ENCODE measurements at regions not wholly inside any gene's neighbourhood (a gene's known extent, or its start where the extent isn't known, plus 50 kb on each side); places are given as distances from the start of the nearest gene placed in this dataset.

DNA sequence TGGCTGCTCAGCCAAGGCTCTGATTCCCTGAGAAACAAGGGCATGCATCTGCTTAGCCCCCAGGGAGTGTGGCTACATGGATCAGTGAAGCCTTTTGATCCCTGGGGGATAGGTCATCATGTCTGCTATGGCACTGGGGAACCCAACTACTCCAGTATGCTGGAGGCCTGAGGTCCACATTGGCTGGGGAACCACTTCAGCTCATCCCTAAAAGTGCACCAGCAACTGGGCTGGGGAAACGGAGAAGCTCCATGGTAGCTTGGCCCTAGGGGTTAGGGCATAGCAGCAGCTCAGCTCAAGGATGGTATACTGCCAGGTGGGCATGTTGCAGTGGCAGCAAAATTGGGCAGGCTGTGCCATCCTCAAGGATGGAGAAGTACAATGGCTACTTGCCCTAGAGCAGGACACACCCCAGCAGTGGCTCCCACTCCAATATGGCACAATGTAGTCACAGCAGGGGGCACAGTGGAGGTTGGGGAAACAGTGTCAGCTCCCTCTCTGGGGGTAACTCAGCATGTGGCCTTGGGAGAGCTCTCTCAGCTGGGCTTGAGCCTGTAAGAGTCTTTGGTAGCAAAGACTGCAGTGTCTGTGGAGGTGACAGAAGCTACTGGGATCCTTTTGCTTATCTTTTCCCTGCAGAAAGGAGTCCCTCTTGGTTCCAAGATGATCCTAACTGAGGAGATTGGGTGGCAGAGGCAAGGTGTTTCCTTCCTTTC lies 111.5 kb upstream of the FSTL4 start:
- no peak for TF ChIP-seq YY1 (IDR thresholded peaks at IDR 0.05; ENCODE audit: low read depth)
- no peak for TF ChIP-seq RAD21 (IDR thresholded peaks at IDR 0.05; ENCODE audit: low read depth)
